MCF 10A (cell line): ENCODE measurements at regions not wholly inside any gene's neighbourhood (a gene's known extent, or its start where the extent isn't known, plus 50 kb on each side); places are given as distances from the start of the nearest gene placed in this dataset.

Experiments
- BruUV-seq: library from RNA; stranded (reverse); fragments of 400-500 nt; replicated peaks from 2 replicates; lab custom pipeline; 2021; lab: Mats Ljungman, UMichigan
- CTCF ChIA-PET: fragments of 300-600 bp; sonication (Branson Sonifier 250); formaldehyde crosslinking; extraction: SDS; loops from one replicate; lab custom pipeline; 2021; ENCODE audit warnings: antibody characterized with exemption, inconsistent platforms; lab: Yijun Ruan, JAX
- POLR2A ChIA-PET: fragments of 300-600, 350-650 bp; sonication (Branson Sonifier 250); formaldehyde crosslinking; extraction: SDS; loops from one replicate; lab custom pipeline; 2020; ENCODE audit warnings: antibody characterized with exemption, inconsistent platforms; lab: Yijun Ruan, JAX
- DNase-seq: peaks from one replicate; pipeline ENCODE4 v3.0.0-alpha.2; 2018; ENCODE audit not compliant: unreplicated experiment
- H3K27ac Mint-ChIP-seq: one replicate; pipeline ENCODE4 v1.8.0; 2022; ENCODE audit warnings: mild to moderate bottlenecking, low read depth, mixed read lengths; ENCODE audit not compliant: unreplicated experiment
- H3K27me3 Mint-ChIP-seq: one replicate; pipeline ENCODE4 v1.8.0; 2022; ENCODE audit warnings: mixed read lengths; ENCODE audit not compliant: insufficient read depth, unreplicated experiment
- H3K36me3 Mint-ChIP-seq: one replicate; pipeline ENCODE4 v1.8.0; 2022; ENCODE audit warnings: mild to moderate bottlenecking, moderate library complexity, mixed read lengths; ENCODE audit not compliant: insufficient read depth, unreplicated experiment
- H3K4me1 Mint-ChIP-seq: one replicate; pipeline ENCODE4 v1.8.0; 2022; ENCODE audit warnings: mixed read lengths; ENCODE audit not compliant: insufficient read depth, unreplicated experiment
- H3K4me3 Mint-ChIP-seq: one replicate; pipeline ENCODE4 v1.8.0; 2022; ENCODE audit warnings: mild to moderate bottlenecking, moderate library complexity, mixed read lengths; ENCODE audit not compliant: unreplicated experiment
- H3K9me3 Mint-ChIP-seq: one replicate; pipeline ENCODE4 v1.8.0; 2022; ENCODE audit warnings: mixed read lengths; ENCODE audit not compliant: unreplicated experiment
- CTCF ChIP-seq: fragments of 200-600 bp; IDR thresholded peaks from one replicate; pipeline ENCODE4 v1.8.0; 2022; ENCODE audit warnings: antibody characterized with exemption, mild to moderate bottlenecking; ENCODE audit not compliant: unreplicated experiment
- intact Hi-C: fragments of 100-400 bp; cut with micrococcal nuclease; formaldehyde crosslinking; loops from 2 replicates; pipeline ENCODE4 v1.14.1; 2022

- POLR2A ChIA-PET = interaction anchor here (0.7 kb wide), 1 partner anchor 1437 kb away, joined by 3 read pairs; no protein-coding TSS in a partner anchor
- CTCF ChIA-PET = no interaction called here
- H3K27me3 Mint-ChIP-seq = no peaks in the 10 kb centered on the region
- no TSS peak for BruUV-seq
- H3K4me1 Mint-ChIP-seq = no peaks in the 10 kb centered on the region
- no peak for DNase-seq
- intact Hi-C loops = no loop called here
- TF ChIP-seq CTCF = no peak
- no peak overlapping the region for H3K4me3 Mint-ChIP-seq
- no peaks in the 10 kb centered on the region for H3K36me3 Mint-ChIP-seq
- no peaks in the 10 kb centered on the region for H3K9me3 Mint-ChIP-seq
- H3K27ac Mint-ChIP-seq = no peak overlapping the region
Observed at GRCh38 chr13:66222926-66223325, 1007.2 kb downstream of the PCDH9 start.

- no peak for DNase-seq
- no peaks in the 10 kb centered on the region for H3K27me3 Mint-ChIP-seq
- H3K36me3 Mint-ChIP-seq = no peaks in the 10 kb centered on the region
- H3K4me3 Mint-ChIP-seq = no peak overlapping the region
- TF ChIP-seq CTCF = no peak
- ChIA-PET POLR2A (interaction anchor here (0.7 kb wide), 1 partner anchor 1436 kb away, joined by 3 read pairs; no protein-coding TSS in a partner anchor), CTCF (no interaction called here)
- intact Hi-C loops = no loop called here
- H3K9me3 Mint-ChIP-seq = no peaks in the 10 kb centered on the region
- H3K4me1 Mint-ChIP-seq = no peaks in the 10 kb centered on the region
- no peak overlapping the region for H3K27ac Mint-ChIP-seq
- no TSS peak for BruUV-seq
Observed at GRCh38 chr13:66222127-66222526, 1008.0 kb downstream of the PCDH9 start.

GRCh38 chr13:66219506-66219905 is 1010.6 kb downstream of the PCDH9 start:
- DNase-seq = no peak
- Mint-ChIP-seq H3K4me1 (no peaks in the 10 kb centered on the region), H3K27me3 (no peaks in the 10 kb centered on the region), H3K9me3 (no peaks in the 10 kb centered on the region), H3K27ac (no peak overlapping the region), H3K4me3 (no peak overlapping the region), H3K36me3 (no peaks in the 10 kb centered on the region)
- TF ChIP-seq CTCF = no peak
- intact Hi-C loops = no loop called here
- BruUV-seq = no TSS peak
- ChIA-PET CTCF (no interaction called here), POLR2A (no interaction called here)

- no peaks in the 10 kb centered on the region for H3K4me1 Mint-ChIP-seq
Observed at GRCh38 chr13:66218583-66218982, 1011.6 kb downstream of the PCDH9 start.

More at GRCh38 chr13:66218583-66218982, 1011.6 kb downstream of the PCDH9 start:
- TF ChIP-seq CTCF = no peak
- Mint-ChIP-seq H3K4me3 (no peak overlapping the region), H3K27me3 (no peaks in the 10 kb centered on the region), H3K9me3 (no peaks in the 10 kb centered on the region), H3K36me3 (no peaks in the 10 kb centered on the region), H3K27ac (no peak overlapping the region)
- intact Hi-C loops = no loop called here
- no peak for DNase-seq
- BruUV-seq = no TSS peak
- ChIA-PET CTCF (no interaction called here), POLR2A (no interaction called here)
